Activated CD8-positive, alpha-beta T cell treated with anti-CD3 and anti-CD28 coated beads, Interleukin-2, amount 10 ng/mL, durations not matched to agents 7 days and 5 days (primary cell): ENCODE measurements at regions not wholly inside any gene's neighbourhood (a gene's known extent, or its start where the extent isn't known, plus 50 kb on each side); places are given as distances from the start of the nearest gene placed in this dataset.

ENCODE experiments used
- ATAC-seq: fragments of 150-1000 bp; cut with Tn5 transposase; one replicate; pipeline ENCODE4 v1.10.0; 2021; ENCODE audit warnings: moderate library complexity
- CTCF ChIA-PET: fragments of 350-600 bp; sonication (Branson Sonifier 250); formaldehyde crosslinking; loops from one replicate; lab custom pipeline; 2021; ENCODE audit warnings: antibody characterized with exemption; lab: Charles Lee
- POLR2A ChIA-PET: fragments of 350-600 bp; sonication (Branson Sonifier 250); formaldehyde crosslinking; loops from one replicate; lab custom pipeline; 2021; ENCODE audit warnings: antibody characterized with exemption; lab: Charles Lee
- DNase-seq: peaks from one replicate; pipeline ENCODE4 v3.0.0-alpha.2; 2020
- H3K27ac Mint-ChIP-seq: one replicate; pipeline ENCODE4 v1.8.0; 2021; ENCODE audit warnings: mild to moderate bottlenecking, mixed read lengths
- H3K27me3 Mint-ChIP-seq: one replicate; pipeline ENCODE4 v1.8.0; 2021; ENCODE audit warnings: low read depth, mixed read lengths
- H3K36me3 Mint-ChIP-seq: one replicate; pipeline ENCODE4 v1.8.0; 2021; ENCODE audit warnings: low read depth, mixed read lengths
- H3K4me1 Mint-ChIP-seq: one replicate; pipeline ENCODE4 v1.8.0; 2021; ENCODE audit warnings: low read depth, mixed read lengths
- H3K4me3 Mint-ChIP-seq: one replicate; pipeline ENCODE4 v1.8.0; 2021; ENCODE audit warnings: mild to moderate bottlenecking, mixed read lengths
- H3K9me3 Mint-ChIP-seq: one replicate; pipeline ENCODE4 v1.8.0; 2022; ENCODE audit warnings: mixed read lengths; ENCODE audit not compliant: insufficient read depth

DNA sequence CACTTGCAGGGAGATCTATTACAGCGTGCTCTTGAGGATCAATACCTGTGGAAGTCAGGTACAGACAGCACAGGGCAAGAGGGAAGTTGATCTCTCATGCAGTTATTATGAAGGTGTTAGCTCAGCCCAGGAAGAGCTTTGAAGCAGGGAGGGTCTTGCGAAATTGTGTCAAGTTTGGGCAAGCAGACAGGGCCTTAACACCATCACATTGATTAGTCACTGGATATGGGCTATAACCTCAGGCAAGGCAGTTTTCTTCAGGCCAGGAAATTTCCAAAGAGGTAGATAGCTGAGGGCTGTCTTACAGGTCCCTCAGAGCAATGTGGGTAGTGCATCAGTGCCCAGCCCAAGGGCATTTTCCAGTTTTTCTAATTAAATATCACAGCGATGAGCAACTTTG lies 643.8 kb downstream of the DHX35 start:
- no peaks in the 10 kb centered on the region for H3K36me3 Mint-ChIP-seq
- DNase-seq: no peak
- H3K27me3 Mint-ChIP-seq: no peaks in the 10 kb centered on the region
- H3K4me3 Mint-ChIP-seq: no peak overlapping the region
- H3K4me1 Mint-ChIP-seq: no peaks in the 10 kb centered on the region
- no peak overlapping the region for H3K27ac Mint-ChIP-seq
- CTCF ChIA-PET: no interaction called here
- ATAC-seq: no peak
- no peaks in the 10 kb centered on the region for H3K9me3 Mint-ChIP-seq
- POLR2A ChIA-PET: no interaction called here

DNA sequence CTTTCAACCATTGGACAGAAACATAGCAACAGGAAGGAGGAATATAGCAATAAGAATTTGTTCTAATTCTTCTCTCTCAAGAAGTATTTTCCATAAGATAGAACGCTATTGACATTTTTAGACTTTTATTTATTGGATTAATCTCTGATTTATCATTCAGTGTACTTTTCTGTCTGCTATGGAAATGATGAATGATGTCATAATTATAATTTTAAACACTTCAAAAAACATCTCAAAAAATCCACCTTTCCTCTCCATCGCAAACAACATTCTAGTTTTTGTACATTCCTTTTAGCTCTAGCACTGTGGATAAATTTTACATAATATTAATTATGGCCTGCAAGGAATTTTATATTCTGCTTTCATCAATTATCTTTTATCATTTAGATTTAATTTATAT lies 643.2 kb downstream of the DHX35 start:
- no peak for DNase-seq
- ChIA-PET CTCF (no interaction called here), POLR2A (no interaction called here)
- Mint-ChIP-seq H3K36me3 (no peaks in the 10 kb centered on the region), H3K4me3 (no peak overlapping the region), H3K27me3 (no peaks in the 10 kb centered on the region), H3K27ac (no peak overlapping the region), H3K4me1 (no peaks in the 10 kb centered on the region), H3K9me3 (no peaks in the 10 kb centered on the region)
- ATAC-seq: no peak

DNA sequence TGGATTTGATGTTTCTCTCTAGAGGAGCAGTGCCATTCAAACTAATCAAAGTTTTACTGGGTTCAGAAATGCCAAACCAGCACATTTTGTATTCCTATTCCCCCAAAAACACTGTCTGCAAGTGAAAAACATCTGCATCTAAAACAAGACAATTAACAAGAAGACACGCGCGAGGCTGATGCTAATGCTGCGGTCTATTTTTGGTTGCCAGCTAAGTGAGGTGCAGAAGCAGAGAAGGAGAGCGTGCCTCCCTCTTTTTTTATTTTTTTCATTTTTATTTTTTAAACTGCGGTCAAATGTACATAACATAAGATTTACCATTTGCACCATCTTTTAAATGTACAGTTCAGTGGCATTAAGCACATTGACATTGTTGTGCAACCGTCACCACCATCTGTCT lies 641.1 kb downstream of the DHX35 start:
- no peaks in the 10 kb centered on the region for H3K27me3 Mint-ChIP-seq
- ATAC-seq (no peak), DNase-seq (no peak)
- ChIA-PET CTCF (no interaction called here), POLR2A (no interaction called here)
- H3K27ac Mint-ChIP-seq: no peak overlapping the region
- no peaks in the 10 kb centered on the region for H3K36me3 Mint-ChIP-seq
- no peaks in the 10 kb centered on the region for H3K4me1 Mint-ChIP-seq
- H3K4me3 Mint-ChIP-seq: no peak overlapping the region
- no peaks in the 10 kb centered on the region for H3K9me3 Mint-ChIP-seq

DNA sequence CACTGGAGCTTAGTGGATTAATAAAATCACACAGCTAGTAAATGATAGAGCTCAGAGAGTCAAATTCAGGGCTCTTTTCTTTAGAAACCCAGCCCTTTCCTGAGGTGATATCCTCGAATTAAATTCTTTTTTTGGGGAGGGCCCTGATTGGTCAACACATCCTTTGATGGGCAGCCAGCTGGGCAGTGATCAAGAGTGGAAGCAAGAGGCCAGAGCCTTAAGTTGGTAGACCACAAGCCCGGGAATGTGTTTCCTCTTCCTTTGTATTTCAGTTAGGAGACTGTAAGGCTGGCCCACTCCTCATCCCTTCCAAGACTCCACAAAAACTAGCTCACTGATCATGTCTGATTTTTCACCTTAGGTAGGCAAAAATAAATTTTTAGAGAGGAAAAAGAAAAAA lies 640.5 kb downstream of the DHX35 start:
- no peak overlapping the region for H3K4me3 Mint-ChIP-seq
- H3K36me3 Mint-ChIP-seq: no peaks in the 10 kb centered on the region
- ATAC-seq (no peak), DNase-seq (no peak)
- H3K9me3 Mint-ChIP-seq: no peaks in the 10 kb centered on the region
- ChIA-PET CTCF (no interaction called here), POLR2A (no interaction called here)
- H3K27ac Mint-ChIP-seq: no peak overlapping the region
- H3K4me1 Mint-ChIP-seq: no peaks in the 10 kb centered on the region
- H3K27me3 Mint-ChIP-seq: no peaks in the 10 kb centered on the region

DNA sequence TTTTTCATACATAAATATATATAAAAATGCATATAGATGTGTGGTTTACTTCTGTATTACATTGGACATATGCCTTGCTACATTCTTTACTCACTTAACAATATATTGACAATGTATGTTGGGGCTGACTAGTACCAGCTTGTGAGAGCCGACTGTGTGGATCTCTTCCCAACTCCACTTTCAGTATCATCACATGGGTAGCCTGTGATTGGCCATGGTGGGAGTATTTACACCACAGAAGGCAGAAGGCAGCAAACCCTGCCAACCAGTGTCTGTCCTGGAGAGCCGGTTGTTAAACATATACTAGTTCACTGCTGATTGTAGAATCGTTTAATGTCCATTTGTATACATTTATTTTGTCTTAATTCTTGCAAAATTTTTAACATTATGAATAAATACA lies 638.7 kb downstream of the DHX35 start:
- POLR2A ChIA-PET: no interaction called here
- ATAC-seq (no peak), DNase-seq (no peak)
- Mint-ChIP-seq H3K9me3 (no peaks in the 10 kb centered on the region), H3K27me3 (no peaks in the 10 kb centered on the region), H3K4me3 (no peak overlapping the region), H3K4me1 (no peaks in the 10 kb centered on the region), H3K36me3 (no peaks in the 10 kb centered on the region), H3K27ac (no peak overlapping the region)
- CTCF ChIA-PET: no interaction called here

DNA sequence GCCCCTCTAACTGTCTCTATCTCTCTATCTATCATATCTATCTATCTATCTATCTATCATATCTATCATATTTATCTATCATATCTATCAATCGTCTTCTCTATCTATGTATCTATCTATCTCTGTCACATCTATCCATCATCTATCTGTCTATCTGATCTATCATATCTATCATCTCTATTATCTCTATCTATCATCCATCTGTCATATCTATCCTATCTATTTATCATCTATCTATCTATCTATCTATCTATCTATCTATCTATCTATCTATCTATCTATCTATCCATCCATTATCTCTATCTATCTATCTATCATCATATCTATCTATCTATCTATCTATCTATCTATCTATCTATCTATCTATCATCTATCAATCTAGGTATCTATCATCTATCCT lies 638.0 kb downstream of the DHX35 start:
- Mint-ChIP-seq H3K4me1 (no peaks in the 10 kb centered on the region), H3K27me3 (no peaks in the 10 kb centered on the region), H3K9me3 (no peaks in the 10 kb centered on the region), H3K27ac (no peak overlapping the region), H3K36me3 (no peaks in the 10 kb centered on the region), H3K4me3 (no peak overlapping the region)
- no peak for ATAC-seq
- ChIA-PET CTCF (no interaction called here), POLR2A (no interaction called here)
- DNase-seq: no peak

DNA sequence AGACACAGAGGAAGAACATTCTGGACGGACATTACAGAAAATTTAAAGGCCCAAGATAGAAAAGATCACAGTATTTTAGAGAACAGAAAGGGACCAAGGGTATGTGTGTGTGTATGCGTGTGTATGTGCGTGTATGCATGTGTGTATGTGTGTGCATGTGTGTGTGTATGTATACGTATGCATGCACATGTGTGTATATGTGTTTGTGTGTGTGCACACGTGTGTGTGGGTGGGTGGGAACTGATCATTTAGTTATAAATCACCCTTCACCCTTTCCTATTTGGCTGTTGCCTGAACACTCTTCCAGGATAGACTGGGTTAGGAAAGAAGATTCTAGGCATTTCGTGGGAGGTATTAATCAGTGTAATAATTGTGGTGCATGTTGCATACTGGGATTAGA lies 634.4 kb downstream of the DHX35 start:
- Mint-ChIP-seq H3K27me3 (no peaks in the 10 kb centered on the region), H3K27ac (no peak overlapping the region), H3K36me3 (no peaks in the 10 kb centered on the region), H3K9me3 (no peaks in the 10 kb centered on the region), H3K4me3 (no peak overlapping the region), H3K4me1 (no peaks in the 10 kb centered on the region)
- ChIA-PET CTCF (no interaction called here), POLR2A (no interaction called here)
- ATAC-seq (no peak), DNase-seq (no peak)

DNA sequence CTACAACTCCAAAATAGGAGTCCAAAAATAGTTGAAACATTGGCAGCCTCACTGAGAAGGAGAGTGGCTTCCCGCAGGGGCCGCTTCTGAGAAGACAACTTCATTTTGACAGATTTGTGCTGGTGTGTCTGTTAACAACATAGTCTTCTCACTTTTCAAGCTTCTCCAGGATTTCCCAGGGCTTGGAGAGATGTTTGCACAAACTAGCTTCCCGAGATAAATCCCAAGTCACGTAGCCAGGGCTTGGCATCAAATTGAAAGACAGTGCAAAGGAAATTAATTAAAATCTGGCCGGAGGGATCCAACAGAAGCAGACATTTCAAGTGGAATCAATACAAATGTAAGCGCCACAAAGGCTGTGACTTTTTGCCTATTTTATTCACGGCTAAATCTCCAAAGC lies 630.2 kb downstream of the DHX35 start:
- no peaks in the 10 kb centered on the region for H3K36me3 Mint-ChIP-seq
- H3K4me3 Mint-ChIP-seq: no peak overlapping the region
- no peak overlapping the region for H3K27ac Mint-ChIP-seq

DNA sequence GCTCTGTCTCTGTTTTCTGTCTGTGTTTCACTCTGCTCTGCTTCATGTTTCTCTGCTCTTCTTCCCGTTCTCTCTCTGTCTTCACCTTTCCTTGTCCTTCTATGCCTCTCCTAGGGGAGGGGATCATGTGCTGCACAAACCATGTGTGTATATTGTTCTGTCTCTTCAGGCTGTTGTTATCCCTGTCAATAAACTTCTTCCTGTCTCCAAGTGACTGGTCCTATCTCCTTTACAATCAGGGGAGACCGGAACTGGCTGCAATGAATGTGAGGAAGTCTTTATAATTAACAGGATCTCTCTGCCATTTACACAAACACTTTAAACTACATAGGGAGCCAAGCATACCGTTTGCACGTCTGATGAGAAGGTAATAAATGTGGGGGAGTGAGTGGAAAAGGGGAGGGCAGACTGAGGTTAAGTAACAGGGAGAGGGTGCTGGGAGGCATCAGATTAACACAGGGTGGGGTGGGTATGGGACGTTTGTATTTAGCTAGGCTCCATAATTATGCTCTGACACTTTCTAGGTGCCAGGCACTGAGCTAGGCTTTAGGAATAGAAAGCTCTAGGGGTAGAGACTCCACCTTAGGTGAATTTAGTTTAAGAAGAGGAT lies 626.1 kb downstream of the DHX35 start:
- Mint-ChIP-seq H3K27ac (no peak overlapping the region), H3K4me1 (no peaks in the 10 kb centered on the region), H3K27me3 (no peaks in the 10 kb centered on the region), H3K9me3 (no peaks in the 10 kb centered on the region), H3K36me3 (no peaks in the 10 kb centered on the region), H3K4me3 (no peak overlapping the region)
- no peak for DNase-seq
- no peak for ATAC-seq
- ChIA-PET CTCF (no interaction called here), POLR2A (no interaction called here)

More for the DNA sequence above, 630.2 kb downstream of the DHX35 start:
- Mint-ChIP-seq H3K9me3 (no peaks in the 10 kb centered on the region), H3K27me3 (no peaks in the 10 kb centered on the region), H3K4me1 (no peaks in the 10 kb centered on the region)
- ChIA-PET POLR2A (no interaction called here), CTCF (no interaction called here)
- no peak for ATAC-seq
- no peak for DNase-seq

DNA sequence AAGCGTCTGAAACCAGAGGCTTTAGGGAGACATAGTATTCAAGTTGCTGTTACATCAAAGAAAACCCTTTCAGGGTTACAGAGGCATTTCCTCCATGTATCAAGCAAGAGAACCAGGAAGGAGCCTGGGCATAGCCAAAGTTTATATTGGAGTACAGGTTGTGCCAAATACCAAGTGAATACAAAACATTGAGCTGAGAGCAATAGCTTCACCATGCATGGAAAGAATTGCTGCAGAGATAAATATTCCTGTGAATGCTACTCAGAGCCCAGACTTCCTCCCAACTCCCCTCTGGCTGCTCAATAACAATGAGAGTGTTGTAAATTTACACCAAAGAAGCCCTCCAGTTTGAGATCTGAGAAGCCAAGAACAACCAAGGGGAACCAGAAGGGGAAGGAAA lies 618.9 kb downstream of the DHX35 start:
- DNase-seq: no peak
- Mint-ChIP-seq H3K4me3 (no peak overlapping the region), H3K9me3 (no peaks in the 10 kb centered on the region), H3K36me3 (no peaks in the 10 kb centered on the region), H3K27ac (no peak overlapping the region), H3K4me1 (no peaks in the 10 kb centered on the region), H3K27me3 (no peaks in the 10 kb centered on the region)
- CTCF ChIA-PET: no interaction called here
- POLR2A ChIA-PET: no interaction called here
- ATAC-seq: no peak

DNA sequence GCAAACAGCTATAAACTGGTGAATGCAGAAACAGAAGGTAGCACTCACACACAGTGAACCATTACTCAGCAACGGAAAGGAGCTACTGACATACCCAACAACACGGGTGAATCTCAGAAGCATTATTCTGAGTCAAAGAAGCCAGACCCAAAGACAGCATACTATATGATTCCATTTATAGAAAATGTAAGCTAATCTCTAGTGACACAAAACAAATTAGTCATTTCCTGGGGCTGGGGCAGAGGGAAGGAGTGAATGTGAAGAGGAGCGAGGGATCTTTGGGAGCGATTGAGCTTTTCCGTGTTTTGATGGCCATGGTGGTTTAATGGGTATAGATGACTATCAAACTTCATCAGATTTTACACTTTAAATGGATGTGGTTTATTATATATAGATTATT lies 614.6 kb downstream of the DHX35 start:
- no peak for ATAC-seq
- H3K36me3 Mint-ChIP-seq: no peaks in the 10 kb centered on the region
- POLR2A ChIA-PET: no interaction called here
- H3K27ac Mint-ChIP-seq: no peak overlapping the region
- H3K4me3 Mint-ChIP-seq: no peak overlapping the region
- no peaks in the 10 kb centered on the region for H3K9me3 Mint-ChIP-seq
- CTCF ChIA-PET: no interaction called here
- no peaks in the 10 kb centered on the region for H3K27me3 Mint-ChIP-seq
- DNase-seq: no peak
- no peaks in the 10 kb centered on the region for H3K4me1 Mint-ChIP-seq

DNA sequence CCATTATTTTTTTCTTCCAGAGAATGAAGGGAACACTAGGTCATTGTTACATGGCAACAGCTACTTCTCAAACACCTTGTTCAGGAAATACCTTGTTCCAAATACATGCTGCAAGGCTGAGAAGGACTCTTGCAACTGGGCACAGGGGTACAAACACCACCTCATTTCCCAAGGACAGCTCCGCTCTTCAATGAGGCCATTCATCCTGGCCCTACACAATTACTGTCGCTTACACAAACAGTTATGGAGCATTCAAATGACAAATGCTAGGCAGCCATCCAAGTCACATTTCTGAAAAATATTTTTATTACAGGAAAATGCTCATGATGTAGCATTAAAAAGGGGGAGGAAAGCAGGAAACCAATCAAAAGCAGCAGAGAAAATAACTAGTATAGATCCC lies 611.9 kb downstream of the DHX35 start:
- ChIA-PET CTCF (no interaction called here), POLR2A (no interaction called here)
- Mint-ChIP-seq H3K4me3 (no peak overlapping the region), H3K27ac (no peak overlapping the region), H3K4me1 (no peaks in the 10 kb centered on the region), H3K36me3 (no peaks in the 10 kb centered on the region), H3K9me3 (no peaks in the 10 kb centered on the region), H3K27me3 (no peaks in the 10 kb centered on the region)
- DNase-seq (no peak), ATAC-seq (no peak)

DNA sequence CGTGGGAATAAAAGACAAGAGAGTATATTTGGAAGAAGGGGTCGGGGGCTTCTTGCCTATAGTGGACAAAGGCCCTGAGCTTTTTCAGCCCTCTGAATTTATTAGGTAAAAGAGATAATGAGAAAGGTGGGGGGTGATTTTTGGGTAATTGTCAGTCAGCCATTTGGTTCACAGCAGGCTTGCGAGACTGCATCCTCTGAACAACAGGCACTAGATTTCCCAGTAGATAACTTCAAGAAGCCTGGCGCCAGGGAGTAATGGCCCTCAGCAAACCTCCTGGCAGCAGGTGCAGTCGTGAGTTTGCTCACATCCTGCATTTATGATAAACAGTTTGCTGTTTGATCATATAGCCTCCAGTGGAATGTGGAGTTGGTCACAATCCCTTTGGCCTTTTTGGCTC lies 609.0 kb downstream of the DHX35 start:
- Mint-ChIP-seq H3K27ac (no peak overlapping the region), H3K9me3 (no peaks in the 10 kb centered on the region), H3K36me3 (no peaks in the 10 kb centered on the region), H3K4me1 (no peaks in the 10 kb centered on the region), H3K4me3 (no peak overlapping the region), H3K27me3 (no peaks in the 10 kb centered on the region)
- CTCF ChIA-PET: no interaction called here
- ATAC-seq (no peak), DNase-seq (no peak)
- POLR2A ChIA-PET: no interaction called here
